Calu3 (cell line): ENCODE measurements at regions not wholly inside any gene's neighbourhood (a gene's known extent, or its start where the extent isn't known, plus 50 kb on each side); places are given as distances from the start of the nearest gene placed in this dataset.
"Not testable (repeated sequence)": the region's sequence is repeated elsewhere in the genome, so short reads cannot be mapped to it uniquely, and the experiment has no call there.

Experiments used
- BruUV-seq: library from RNA; stranded (reverse); fragments of 400-500 nt; replicated peaks from 2 replicates; lab custom pipeline; 2021; lab: Mats Ljungman, UMichigan
- CTCF ChIA-PET: fragments of 300-600 bp; sonication (Branson Sonifier 250); formaldehyde crosslinking; loops from one replicate; lab custom pipeline; 2022; ENCODE audit warnings: antibody characterized with exemption; lab: Charles Lee
- DNase-seq: peaks from one replicate; pipeline ENCODE4 v3.0.0; 2022
- H3K27ac Mint-ChIP-seq: one replicate; pipeline ENCODE4 v1.8.0; 2022; ENCODE audit warnings: mixed read lengths; ENCODE audit not compliant: unreplicated experiment
- H3K27me3 Mint-ChIP-seq: one replicate; pipeline ENCODE4 v1.8.0; 2022; ENCODE audit warnings: mixed read lengths; ENCODE audit not compliant: unreplicated experiment
- H3K36me3 Mint-ChIP-seq: one replicate; pipeline ENCODE4 v1.8.0; 2022; ENCODE audit warnings: mild to moderate bottlenecking, moderate library complexity, mixed read lengths; ENCODE audit not compliant: insufficient read depth, unreplicated experiment
- H3K4me1 Mint-ChIP-seq: one replicate; pipeline ENCODE4 v1.8.0; 2022; ENCODE audit warnings: mild to moderate bottlenecking, low read depth, mixed read lengths; ENCODE audit not compliant: unreplicated experiment
- H3K4me3 Mint-ChIP-seq: one replicate; pipeline ENCODE4 v1.8.0; 2022; ENCODE audit warnings: mild to moderate bottlenecking, low read depth, moderate library complexity, mixed read lengths; ENCODE audit not compliant: unreplicated experiment
- H3K9me3 Mint-ChIP-seq: one replicate; pipeline ENCODE4 v1.8.0; 2022; ENCODE audit warnings: low read depth, mixed read lengths; ENCODE audit not compliant: unreplicated experiment
- intact Hi-C: fragments of 100-400 bp; cut with micrococcal nuclease; formaldehyde crosslinking; loops from one replicate; pipeline ENCODE4 v1.10.0; 2022; ENCODE audit not compliant: unreplicated experiment
- TF ChIP-seq, protein P1 (sequence below): fragments of 200-600 bp; IDR thresholded peaks from one replicate; pipeline ENCODE4 v1.8.0; 2022; ENCODE audit warnings: antibody characterized with exemption; ENCODE audit not compliant: unreplicated experiment

DNA sequence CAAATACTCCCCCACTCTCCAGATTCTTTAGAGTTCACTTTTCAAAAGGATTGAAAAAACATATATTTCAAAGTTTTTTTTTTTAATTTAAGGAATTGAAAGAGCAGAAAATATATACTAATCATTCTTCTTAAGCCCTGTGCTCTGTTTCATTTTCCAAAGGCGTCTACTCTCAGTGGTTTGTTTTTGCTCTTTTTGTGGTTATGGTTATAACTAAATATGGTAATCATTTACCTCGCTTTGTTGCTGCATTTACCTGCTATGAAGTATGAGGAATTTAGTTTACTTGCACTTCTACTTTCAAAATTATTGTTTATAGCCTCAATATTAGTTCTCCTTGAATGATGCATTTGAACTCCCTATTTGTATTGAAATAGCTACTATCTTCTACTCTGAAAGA is 55.9 kb upstream of the LRRK2 start:
- Mint-ChIP-seq H3K27me3 (no peaks in the 10 kb centered on the region), H3K36me3 (no peaks in the 10 kb centered on the region), H3K4me1 (no peaks in the 10 kb centered on the region), H3K4me3 (no peak overlapping the region), H3K9me3 (peaks cover 3% of the 10 kb centered on the region), H3K27ac (no peak overlapping the region)
- no peak for DNase-seq
- TF ChIP-seq, protein P1, sequence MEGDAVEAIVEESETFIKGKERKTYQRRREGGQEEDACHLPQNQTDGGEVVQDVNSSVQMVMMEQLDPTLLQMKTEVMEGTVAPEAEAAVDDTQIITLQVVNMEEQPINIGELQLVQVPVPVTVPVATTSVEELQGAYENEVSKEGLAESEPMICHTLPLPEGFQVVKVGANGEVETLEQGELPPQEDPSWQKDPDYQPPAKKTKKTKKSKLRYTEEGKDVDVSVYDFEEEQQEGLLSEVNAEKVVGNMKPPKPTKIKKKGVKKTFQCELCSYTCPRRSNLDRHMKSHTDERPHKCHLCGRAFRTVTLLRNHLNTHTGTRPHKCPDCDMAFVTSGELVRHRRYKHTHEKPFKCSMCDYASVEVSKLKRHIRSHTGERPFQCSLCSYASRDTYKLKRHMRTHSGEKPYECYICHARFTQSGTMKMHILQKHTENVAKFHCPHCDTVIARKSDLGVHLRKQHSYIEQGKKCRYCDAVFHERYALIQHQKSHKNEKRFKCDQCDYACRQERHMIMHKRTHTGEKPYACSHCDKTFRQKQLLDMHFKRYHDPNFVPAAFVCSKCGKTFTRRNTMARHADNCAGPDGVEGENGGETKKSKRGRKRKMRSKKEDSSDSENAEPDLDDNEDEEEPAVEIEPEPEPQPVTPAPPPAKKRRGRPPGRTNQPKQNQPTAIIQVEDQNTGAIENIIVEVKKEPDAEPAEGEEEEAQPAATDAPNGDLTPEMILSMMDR, result no peak
- BruUV-seq, result no TSS peak
- intact Hi-C loops, result no loop called here
- CTCF ChIA-PET, result no interaction called here

DNA sequence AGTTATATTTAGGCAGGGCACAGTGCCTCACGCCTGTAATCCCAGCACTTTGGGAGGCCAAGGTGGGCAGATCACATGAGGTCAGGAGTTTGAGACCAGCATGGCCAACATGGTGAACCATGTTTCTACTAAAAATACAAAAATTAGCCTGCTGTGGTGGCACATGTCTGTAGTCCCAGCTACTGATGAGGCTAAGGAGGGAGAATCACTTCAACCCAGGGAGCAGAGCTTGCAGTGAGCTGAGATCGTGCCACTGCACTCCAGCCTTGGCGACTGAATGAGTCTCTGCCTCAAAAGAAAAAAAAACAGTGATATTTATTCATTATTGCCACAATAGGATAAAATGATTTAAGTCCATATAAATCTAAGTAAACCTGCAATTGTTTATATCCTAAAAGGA is 56.4 kb upstream of the LRRK2 start:
- intact Hi-C loops, H3K9me3 Mint-ChIP-seq, H3K4me3 Mint-ChIP-seq, CTCF ChIA-PET, H3K36me3 Mint-ChIP-seq, H3K27ac Mint-ChIP-seq, DNase-seq, BruUV-seq, H3K27me3 Mint-ChIP-seq, H3K4me1 Mint-ChIP-seq: not testable (repeated sequence)

DNA sequence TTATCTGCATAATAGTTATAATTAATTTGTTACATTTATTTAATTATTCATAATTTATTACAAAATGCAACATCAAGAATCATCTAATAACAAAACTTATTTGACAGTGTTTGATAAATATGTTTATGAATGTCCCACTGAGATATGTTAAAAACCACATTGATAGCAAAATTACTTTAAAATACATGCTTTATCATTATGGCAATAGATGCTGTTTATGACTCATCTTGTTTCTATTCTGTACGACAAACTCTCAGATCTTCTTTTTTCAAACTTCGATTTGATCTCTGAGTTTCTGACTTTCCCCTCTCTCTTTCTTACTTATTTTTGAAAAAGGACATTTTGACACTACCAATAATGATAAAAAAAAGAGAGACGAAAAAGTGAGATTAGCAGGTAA is 56.8 kb upstream of the LRRK2 start:
- TF ChIP-seq, protein P1, result no peak
- Mint-ChIP-seq H3K9me3 (peaks cover 5% of the 10 kb centered on the region), H3K27me3 (no peaks in the 10 kb centered on the region), H3K27ac (no peak overlapping the region), H3K36me3 (no peaks in the 10 kb centered on the region), H3K4me3 (no peak overlapping the region), H3K4me1 (no peaks in the 10 kb centered on the region)
- CTCF ChIA-PET, result no interaction called here
- BruUV-seq, result no TSS peak
- intact Hi-C loops, result no loop called here
- DNase-seq, result no peak

DNA sequence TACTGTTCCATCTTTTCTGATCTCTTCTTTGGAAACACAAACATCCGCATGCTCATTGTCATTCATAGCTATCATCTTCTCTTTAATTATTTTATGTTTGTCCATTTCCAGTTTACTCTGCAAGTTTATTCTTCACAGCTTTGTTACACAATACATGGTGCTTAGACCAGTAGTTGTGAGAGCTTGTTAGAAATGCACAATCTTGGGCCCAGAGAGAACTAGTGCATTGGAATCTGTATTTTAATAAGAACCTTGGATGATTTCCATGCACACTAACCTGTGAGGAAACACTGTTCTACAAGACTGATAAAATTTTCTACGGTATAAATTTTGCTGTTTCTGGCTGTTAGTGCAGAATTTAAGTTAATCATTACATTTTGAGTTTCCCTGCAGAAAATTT is 59.3 kb upstream of the SLC2A13 start:
- Mint-ChIP-seq H3K27me3 (no peaks in the 10 kb centered on the region), H3K4me1 (no peaks in the 10 kb centered on the region), H3K4me3 (no peak overlapping the region), H3K9me3 (peaks cover 5% of the 10 kb centered on the region), H3K36me3 (no peaks in the 10 kb centered on the region), H3K27ac (no peak overlapping the region)
- CTCF ChIA-PET, result no interaction called here
- intact Hi-C loops, result no loop called here
- TF ChIP-seq, protein P1, result no peak
- no TSS peak for BruUV-seq
- DNase-seq, result no peak

DNA sequence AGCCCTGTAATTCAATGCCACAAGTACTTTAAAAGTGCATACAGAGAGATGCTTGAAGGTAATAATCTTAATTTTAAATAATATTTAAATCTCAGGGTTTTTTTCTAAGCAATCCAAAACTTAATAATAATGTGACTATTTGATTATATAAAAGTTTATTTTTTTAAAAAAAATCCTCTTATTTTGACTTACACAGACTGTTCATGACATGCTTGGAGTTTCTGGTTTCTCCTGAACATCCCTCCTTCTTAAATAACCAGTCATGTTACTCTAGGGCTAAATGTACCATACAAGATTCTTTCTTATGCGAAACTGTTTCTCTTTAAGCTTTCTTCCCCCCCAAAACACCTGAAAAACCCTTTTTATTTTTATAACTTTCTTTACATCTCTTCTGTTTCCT is 58.2 kb upstream of the SLC2A13 start:
- TF ChIP-seq, protein P1, result no peak
- no TSS peak for BruUV-seq
- intact Hi-C loops, result no loop called here
- Mint-ChIP-seq H3K4me3 (no peak overlapping the region), H3K4me1 (no peaks in the 10 kb centered on the region), H3K27ac (no peak overlapping the region), H3K27me3 (no peaks in the 10 kb centered on the region), H3K36me3 (no peaks in the 10 kb centered on the region), H3K9me3 (peaks cover 5% of the 10 kb centered on the region)
- CTCF ChIA-PET, result interaction anchor here (0.6 kb wide), 1 partner anchor 13 kb away, joined by 4 read pairs; no protein-coding TSS in a partner anchor
- DNase-seq, result no peak
